ENCODE measurements at regions not wholly inside any gene's neighbourhood (a gene's known extent, or its start where the extent isn't known, plus 50 kb on each side); places are given as distances from the start of the nearest gene placed in this dataset.

DNA sequence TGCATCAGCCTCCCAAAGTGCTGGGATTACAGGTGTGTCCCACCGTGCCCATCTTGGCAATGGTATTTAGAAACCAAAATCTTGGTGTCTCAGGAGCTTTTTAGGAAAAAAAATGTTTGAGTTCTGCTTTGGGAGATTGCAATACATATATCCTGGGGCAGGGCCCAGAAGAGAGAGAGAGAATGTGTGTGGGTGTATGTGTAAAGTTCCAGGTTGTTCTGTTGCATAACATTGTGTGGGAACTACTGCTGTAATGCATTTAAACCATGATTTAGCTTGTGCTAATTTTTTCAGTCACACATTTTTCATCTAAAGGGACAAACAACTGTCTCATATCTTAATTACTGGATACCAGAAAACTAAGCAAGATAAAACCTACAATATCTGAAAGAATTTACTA is 70.8 kb upstream of the NABP1 start:
- H3K27ac Mint-ChIP-seq, result no peak overlapping the region
- intact Hi-C loops (cut with micrococcal nuclease), result no loop called here
- H3K36me3 Mint-ChIP-seq (ENCODE audit: low read depth), result no peaks in the 10 kb centered on the region
- no peak overlapping the region for H3K4me3 Mint-ChIP-seq
- no peaks in the 10 kb centered on the region for H3K9me3 Mint-ChIP-seq
- DNase-seq (ENCODE audit: low spot score), result no peak
- H3K4me1 Mint-ChIP-seq (ENCODE audit: low read depth), result peaks cover 6% of the 10 kb centered on the region
- H3K27me3 Mint-ChIP-seq (ENCODE audit: insufficient read depth), result peaks cover 3% of the 10 kb centered on the region

DNA sequence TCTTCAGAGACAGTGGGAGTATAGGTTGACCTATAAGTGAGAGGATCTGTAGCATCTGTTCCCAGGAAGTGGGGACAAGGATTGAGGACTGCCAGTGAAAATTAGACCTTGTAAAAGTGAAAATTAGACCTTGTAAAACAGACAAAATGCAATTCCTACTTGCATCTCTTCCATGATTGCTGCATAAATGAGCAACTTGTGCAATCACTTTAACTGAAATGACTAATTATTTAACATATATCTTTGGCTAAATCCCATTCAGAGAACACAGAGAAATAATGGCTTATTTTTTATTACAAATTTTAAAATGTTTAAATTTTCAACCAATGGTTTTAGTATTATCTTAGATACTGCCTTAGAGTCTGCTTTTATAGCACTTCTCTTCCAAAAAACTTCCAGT is 67.2 kb upstream of the NABP1 start:
- no peaks in the 10 kb centered on the region for H3K27me3 Mint-ChIP-seq (ENCODE audit: insufficient read depth)
- H3K36me3 Mint-ChIP-seq (ENCODE audit: low read depth), result peaks cover 2% of the 10 kb centered on the region
- intact Hi-C loops (cut with micrococcal nuclease), result no loop called here

DNA sequence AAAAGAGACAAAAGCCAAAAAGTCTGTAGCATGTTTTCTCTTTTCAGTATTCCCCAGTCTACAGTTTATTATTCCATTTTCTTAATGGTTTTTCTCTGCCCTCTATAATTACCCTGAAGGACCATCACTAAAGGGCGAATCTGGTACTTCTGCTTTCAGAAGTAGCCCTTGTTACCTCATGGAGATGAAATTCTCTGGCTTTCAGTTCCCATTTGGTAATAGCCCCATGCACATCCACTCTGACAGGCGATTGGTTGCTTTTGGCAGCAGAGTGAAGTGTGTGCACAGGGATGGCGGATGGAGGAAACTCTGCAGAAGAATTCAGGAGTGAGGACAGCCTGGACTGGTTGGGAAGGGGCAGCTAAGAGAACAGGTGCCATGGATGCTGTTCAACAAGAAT is 66.3 kb upstream of the NABP1 start:
- no peak overlapping the region for H3K27ac Mint-ChIP-seq
- no peak for DNase-seq (ENCODE audit: low spot score)
- no peaks in the 10 kb centered on the region for H3K27me3 Mint-ChIP-seq (ENCODE audit: insufficient read depth)
- H3K4me1 Mint-ChIP-seq (ENCODE audit: low read depth), result peaks cover 14% of the 10 kb centered on the region
- intact Hi-C loops (cut with micrococcal nuclease), result no loop called here
- no peaks in the 10 kb centered on the region for H3K9me3 Mint-ChIP-seq
- no peak overlapping the region for H3K4me3 Mint-ChIP-seq
- peaks cover 2% of the 10 kb centered on the region for H3K36me3 Mint-ChIP-seq (ENCODE audit: low read depth)

More for the DNA sequence above, 67.2 kb upstream of the NABP1 start:
- H3K4me1 Mint-ChIP-seq (ENCODE audit: low read depth), result peaks cover 12% of the 10 kb centered on the region
- DNase-seq (ENCODE audit: low spot score), result no peak
- H3K9me3 Mint-ChIP-seq, result no peaks in the 10 kb centered on the region
- H3K27ac Mint-ChIP-seq, result no peak overlapping the region
- H3K4me3 Mint-ChIP-seq, result no peak overlapping the region

DNA sequence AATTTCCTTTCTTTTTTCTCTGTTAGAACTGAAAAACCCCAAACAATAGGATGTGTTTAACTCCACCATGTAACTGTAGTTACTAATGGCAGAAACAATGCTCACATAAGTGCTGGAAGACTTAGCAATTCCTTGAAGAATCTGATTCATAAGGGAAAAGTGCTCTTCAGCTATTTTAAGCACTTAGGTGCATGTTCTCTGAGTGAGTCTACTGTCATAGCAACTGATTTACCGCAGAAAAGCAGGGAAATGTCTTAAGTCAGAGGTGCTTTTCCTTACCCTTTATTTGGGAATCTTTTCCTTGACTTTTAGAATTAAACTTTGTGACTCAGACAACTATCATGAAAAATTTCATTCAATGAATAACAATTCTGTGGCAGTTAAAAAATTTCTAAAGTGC is 65.4 kb upstream of the NABP1 start:
- Mint-ChIP-seq H3K9me3 (no peaks in the 10 kb centered on the region), H3K27ac (no peak overlapping the region), H3K36me3 (ENCODE audit: low read depth) (peaks cover 2% of the 10 kb centered on the region), H3K27me3 (ENCODE audit: insufficient read depth) (no peaks in the 10 kb centered on the region), H3K4me1 (ENCODE audit: low read depth) (peaks cover 14% of the 10 kb centered on the region), H3K4me3 (no peak overlapping the region)
- no peak for DNase-seq (ENCODE audit: low spot score)
- intact Hi-C loops (cut with micrococcal nuclease), result no loop called here

DNA sequence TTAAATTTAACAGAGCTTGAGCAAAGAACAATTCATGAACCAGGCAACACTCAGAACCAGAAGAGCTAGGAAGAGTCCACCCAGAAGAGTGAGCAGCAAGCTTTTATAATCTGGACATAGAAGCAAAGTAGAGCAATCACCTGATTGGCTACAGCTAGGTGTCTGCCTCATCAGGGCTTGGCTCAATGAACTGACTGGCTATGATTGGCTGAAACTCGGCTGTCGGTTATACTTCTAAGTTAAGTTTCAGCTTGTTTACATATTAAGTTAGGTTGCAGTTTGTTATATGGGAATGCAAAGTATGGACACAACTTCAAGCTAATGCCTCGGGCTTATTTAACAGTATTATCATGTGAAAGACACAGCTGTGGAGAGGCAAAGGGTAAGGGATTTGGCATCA is 63.2 kb upstream of the NABP1 start:
- no peak for DNase-seq (ENCODE audit: low spot score)
- Mint-ChIP-seq H3K9me3 (no peaks in the 10 kb centered on the region), H3K36me3 (ENCODE audit: low read depth) (peaks cover 4% of the 10 kb centered on the region), H3K4me1 (ENCODE audit: low read depth) (peaks cover 35% of the 10 kb centered on the region), H3K27ac (no peak overlapping the region), H3K27me3 (ENCODE audit: insufficient read depth) (no peaks in the 10 kb centered on the region), H3K4me3 (no peak overlapping the region)
- intact Hi-C loops (cut with micrococcal nuclease), result loop anchor here (5.0 kb wide), 2 partner anchors 38 to 422 kb away; no protein-coding TSS in a partner anchor

DNA sequence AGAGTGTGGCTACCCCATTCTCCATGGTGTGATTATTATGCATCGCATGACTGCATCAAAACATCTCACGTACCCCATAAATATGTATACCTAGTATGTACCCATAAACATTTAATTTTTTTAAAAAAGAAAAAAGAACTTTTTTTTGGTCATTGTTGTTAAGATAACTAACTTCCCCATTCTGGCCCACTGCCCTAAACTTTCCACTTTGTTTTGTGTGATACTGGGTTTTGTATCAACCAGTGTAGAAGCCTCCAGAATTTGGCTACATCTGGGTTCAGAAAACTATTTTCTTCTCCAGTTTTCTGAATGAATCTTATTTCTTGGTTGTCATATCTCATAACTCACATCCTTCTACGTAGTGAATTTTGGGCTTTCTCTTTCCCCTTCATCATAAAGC is 62.3 kb upstream of the NABP1 start:
- Mint-ChIP-seq H3K27ac (no peak overlapping the region), H3K4me1 (ENCODE audit: low read depth) (peaks cover 41% of the 10 kb centered on the region), H3K27me3 (ENCODE audit: insufficient read depth) (no peaks in the 10 kb centered on the region), H3K36me3 (ENCODE audit: low read depth) (peaks cover 7% of the 10 kb centered on the region), H3K9me3 (no peaks in the 10 kb centered on the region), H3K4me3 (no peak overlapping the region)
- intact Hi-C loops (cut with micrococcal nuclease), result loop anchor here (5.0 kb wide), 2 partner anchors 37 to 423 kb away; no protein-coding TSS in a partner anchor
- DNase-seq (ENCODE audit: low spot score), result no peak

DNA sequence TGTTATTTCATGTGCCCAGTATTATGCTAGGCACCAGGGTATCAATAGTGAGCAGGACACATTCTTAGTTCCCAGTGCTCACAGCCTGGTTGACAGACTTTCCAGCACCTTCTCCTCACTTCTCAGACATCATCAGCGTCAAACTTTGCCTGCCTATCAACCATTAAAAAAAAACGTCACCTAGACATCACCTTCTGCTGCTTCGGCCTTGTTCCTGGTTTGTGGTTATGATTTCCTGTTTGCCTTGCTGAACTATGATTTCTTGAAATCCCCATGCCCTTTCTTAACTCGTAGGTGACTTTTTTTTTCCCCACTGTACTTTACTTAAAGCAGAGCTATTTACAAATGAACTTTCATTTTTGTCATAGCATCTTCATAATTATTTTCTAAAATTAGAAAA is 60.4 kb upstream of the NABP1 start:
- intact Hi-C loops (cut with micrococcal nuclease), result loop anchor here (1.0 to 5.0 kb wide), 9 partner anchors 8 to 503 kb away; no protein-coding TSS in a partner anchor
- peak; percentile 64 for DNase-seq (ENCODE audit: low spot score)
- Mint-ChIP-seq H3K27me3 (ENCODE audit: insufficient read depth) (no peaks in the 10 kb centered on the region), H3K36me3 (ENCODE audit: low read depth) (peaks cover 11% of the 10 kb centered on the region), H3K9me3 (peaks cover 4% of the 10 kb centered on the region), H3K4me3 (peak overlapping the region; percentile 20), H3K27ac (peak overlapping the region; percentile 90), H3K4me1 (ENCODE audit: low read depth) (peaks cover 53% of the 10 kb centered on the region)

DNA sequence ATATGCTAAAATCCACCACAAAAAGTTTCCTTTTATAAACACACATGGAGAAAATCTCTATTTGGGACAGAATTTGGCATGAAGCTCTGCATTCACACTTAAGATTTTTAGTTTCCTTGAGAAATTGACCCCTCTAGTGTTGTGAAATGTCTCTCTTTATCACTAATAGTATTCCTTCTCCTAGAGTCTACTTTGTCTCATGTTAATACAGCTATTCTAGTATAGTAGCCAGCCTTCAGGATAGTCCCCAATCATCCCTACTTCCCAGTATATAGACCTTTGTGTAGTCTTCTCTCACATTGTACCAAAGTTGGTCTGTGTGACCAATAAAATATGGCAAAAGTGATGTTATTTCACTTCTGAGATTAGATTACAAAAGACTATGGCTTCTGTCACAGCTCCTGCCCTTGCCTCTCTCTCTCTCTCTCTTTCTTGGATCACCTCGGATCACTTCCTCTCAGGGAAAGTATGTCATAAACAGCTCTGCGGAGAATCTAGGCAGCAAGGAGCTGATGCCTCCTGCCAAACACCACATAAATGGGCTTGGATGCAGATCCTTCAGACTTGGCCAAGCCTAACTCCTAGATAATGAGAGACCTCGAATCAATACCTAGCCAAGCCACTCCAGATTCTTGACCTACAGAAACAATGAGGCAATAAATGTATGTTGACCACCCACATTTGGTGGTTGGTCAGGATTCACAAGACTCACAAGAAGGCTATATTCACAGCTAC is 59.7 kb upstream of the NABP1 start:
- peaks cover 11% of the 10 kb centered on the region for H3K36me3 Mint-ChIP-seq (ENCODE audit: low read depth)
- H3K9me3 Mint-ChIP-seq, result peaks cover 4% of the 10 kb centered on the region
- intact Hi-C loops (cut with micrococcal nuclease), result loop anchor here (5.0 kb wide), 2 partner anchors 34 to 426 kb away; no protein-coding TSS in a partner anchor
- H3K27ac Mint-ChIP-seq, result peak overlapping the region; percentile 90
- peaks cover 57% of the 10 kb centered on the region for H3K4me1 Mint-ChIP-seq (ENCODE audit: low read depth)
- peak overlapping the region; percentile 48 for H3K4me3 Mint-ChIP-seq
- no peak for DNase-seq (ENCODE audit: low spot score)
- no peaks in the 10 kb centered on the region for H3K27me3 Mint-ChIP-seq (ENCODE audit: insufficient read depth)

DNA sequence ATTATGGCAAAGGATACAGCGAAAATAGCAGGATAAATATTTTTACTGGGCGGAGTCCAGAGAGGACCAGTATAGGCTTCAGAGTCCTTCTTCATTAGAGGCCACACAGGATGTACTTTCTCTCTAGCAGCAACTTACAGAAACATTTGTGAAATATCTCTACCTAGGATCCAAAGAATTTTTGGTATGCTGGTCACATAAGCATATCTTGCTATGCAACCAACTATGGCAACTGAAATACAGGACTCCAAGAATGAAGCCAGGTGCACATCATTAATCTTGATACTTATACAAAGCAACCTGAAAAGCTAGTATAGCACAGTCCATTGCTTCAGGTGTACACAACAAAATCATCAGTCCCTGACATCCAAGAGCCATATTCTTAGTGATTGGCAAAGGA is 59.1 kb upstream of the NABP1 start:
- peak overlapping the region; percentile 90 for H3K27ac Mint-ChIP-seq
- no peak overlapping the region for H3K4me3 Mint-ChIP-seq
- H3K4me1 Mint-ChIP-seq (ENCODE audit: low read depth), result peaks cover 63% of the 10 kb centered on the region
- intact Hi-C loops (cut with micrococcal nuclease), result loop anchor here (5.0 kb wide), 2 partner anchors 34 to 426 kb away; no protein-coding TSS in a partner anchor
- peaks cover 11% of the 10 kb centered on the region for H3K36me3 Mint-ChIP-seq (ENCODE audit: low read depth)
- peaks cover 4% of the 10 kb centered on the region for H3K9me3 Mint-ChIP-seq
- H3K27me3 Mint-ChIP-seq (ENCODE audit: insufficient read depth), result no peaks in the 10 kb centered on the region
- no peak for DNase-seq (ENCODE audit: low spot score)

DNA sequence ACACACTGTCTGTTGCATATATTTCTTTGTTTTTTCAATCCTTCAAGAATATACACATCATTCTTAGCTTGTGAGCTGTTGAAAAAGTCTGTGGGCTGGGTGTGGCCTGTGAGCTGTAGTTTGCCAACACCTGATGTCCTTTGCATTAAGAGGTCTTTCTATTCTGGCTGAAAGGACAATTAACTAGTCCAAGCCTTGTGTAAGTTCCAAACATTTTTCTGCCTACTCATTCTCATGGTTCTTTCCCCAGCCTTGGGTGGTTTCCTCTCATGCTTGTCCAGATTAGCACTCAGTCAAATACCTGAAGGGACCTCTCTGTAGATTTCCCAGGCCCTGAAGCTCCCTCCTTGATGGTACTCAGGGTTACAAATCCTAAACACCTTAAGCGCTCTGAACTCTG is 57.8 kb upstream of the NABP1 start:
- H3K27ac Mint-ChIP-seq, result peak overlapping the region; percentile 51
- H3K4me3 Mint-ChIP-seq, result no peak overlapping the region
- H3K4me1 Mint-ChIP-seq (ENCODE audit: low read depth), result peaks cover 72% of the 10 kb centered on the region
- peaks cover 4% of the 10 kb centered on the region for H3K9me3 Mint-ChIP-seq
- intact Hi-C loops (cut with micrococcal nuclease), result no loop called here
- H3K36me3 Mint-ChIP-seq (ENCODE audit: low read depth), result peaks cover 16% of the 10 kb centered on the region
- H3K27me3 Mint-ChIP-seq (ENCODE audit: insufficient read depth), result no peaks in the 10 kb centered on the region
- DNase-seq (ENCODE audit: low spot score), result no peak

DNA sequence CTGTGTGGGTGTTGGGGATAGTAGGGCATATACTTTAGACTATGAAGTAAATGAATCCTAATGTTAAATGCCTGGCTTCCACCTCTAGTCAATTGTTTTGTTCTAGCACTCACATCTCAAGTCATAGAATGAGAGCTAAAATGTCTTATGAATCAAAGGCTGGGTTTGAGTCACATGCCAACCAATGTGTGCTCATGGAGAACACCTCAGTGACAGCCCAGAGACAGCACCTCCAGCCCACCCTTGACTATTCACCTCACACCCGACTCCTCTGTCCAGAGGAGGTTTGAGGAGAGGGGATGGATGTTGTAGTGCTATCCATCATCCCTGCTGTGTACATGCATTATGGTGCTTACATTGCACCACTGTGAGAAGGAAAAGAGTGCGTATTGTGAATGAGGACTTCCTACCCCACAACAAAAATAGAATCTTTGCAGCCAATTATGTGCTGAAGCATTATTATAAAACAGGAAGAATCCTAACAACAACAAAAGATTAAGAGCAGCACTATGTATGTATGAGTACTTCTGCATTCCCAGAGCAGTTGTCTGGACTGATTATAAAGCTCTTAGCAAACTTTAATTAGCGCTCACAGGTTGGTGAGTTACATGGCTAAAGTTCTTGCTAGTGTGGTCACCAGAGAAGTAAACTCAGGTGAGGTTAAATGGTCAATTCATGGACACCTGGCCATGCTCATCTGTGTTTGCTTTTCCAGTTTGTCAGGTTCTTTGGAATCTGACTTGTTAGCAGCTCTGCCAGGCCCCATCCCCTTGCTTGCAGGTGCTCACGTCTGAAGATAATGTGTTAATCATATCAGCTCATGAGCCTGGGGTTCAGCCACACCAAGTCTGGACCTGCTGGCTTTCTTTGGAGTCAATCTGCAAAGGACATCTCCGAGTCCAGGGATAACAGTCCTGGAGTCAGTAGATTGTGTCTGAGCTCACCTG is 55.3 kb upstream of the NABP1 start:
- intact Hi-C loops (cut with micrococcal nuclease), result loop anchor here (1.0 kb wide), 1 partner anchor 51 kb away; no protein-coding TSS in a partner anchor
- no peaks in the 10 kb centered on the region for H3K27me3 Mint-ChIP-seq (ENCODE audit: insufficient read depth)
- H3K4me3 Mint-ChIP-seq, result no peak overlapping the region
- peaks cover 71% of the 10 kb centered on the region for H3K4me1 Mint-ChIP-seq (ENCODE audit: low read depth)
- H3K36me3 Mint-ChIP-seq (ENCODE audit: low read depth), result peaks cover 15% of the 10 kb centered on the region
- DNase-seq (ENCODE audit: low spot score), result no peak
- H3K27ac Mint-ChIP-seq, result no peak overlapping the region
- peaks cover 7% of the 10 kb centered on the region for H3K9me3 Mint-ChIP-seq

DNA sequence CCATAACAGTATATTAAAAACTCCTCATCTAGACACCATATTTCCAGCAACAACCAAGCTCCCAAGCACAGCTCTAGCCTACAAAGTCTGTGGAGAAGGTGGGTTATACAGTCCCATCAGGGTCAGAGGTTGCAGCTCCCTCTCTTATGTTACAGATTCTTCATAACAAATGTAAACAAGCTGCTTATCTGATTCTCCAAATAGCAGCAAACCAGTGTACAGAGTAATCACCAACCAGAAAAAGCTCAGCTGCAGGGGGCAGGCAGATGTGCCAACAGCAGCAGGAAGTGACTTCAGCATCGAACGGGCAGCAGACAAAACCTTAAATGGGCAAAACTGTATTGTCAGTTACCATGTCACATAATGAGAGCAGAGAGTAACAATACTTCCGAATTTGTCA is 52.9 kb upstream of the NABP1 start:
- Mint-ChIP-seq H3K4me3 (peak overlapping the region; percentile 19), H3K27me3 (ENCODE audit: insufficient read depth) (no peaks in the 10 kb centered on the region), H3K36me3 (ENCODE audit: low read depth) (peaks cover 15% of the 10 kb centered on the region), H3K4me1 (ENCODE audit: low read depth) (peaks cover 64% of the 10 kb centered on the region), H3K27ac (peak overlapping the region; percentile 42), H3K9me3 (peaks cover 7% of the 10 kb centered on the region)
- peak; percentile 34 for DNase-seq (ENCODE audit: low spot score)
- intact Hi-C loops (cut with micrococcal nuclease), result loop anchor here (1.0 to 2.0 kb wide), 3 partner anchors 8 to 52 kb away; no protein-coding TSS in a partner anchor

DNA sequence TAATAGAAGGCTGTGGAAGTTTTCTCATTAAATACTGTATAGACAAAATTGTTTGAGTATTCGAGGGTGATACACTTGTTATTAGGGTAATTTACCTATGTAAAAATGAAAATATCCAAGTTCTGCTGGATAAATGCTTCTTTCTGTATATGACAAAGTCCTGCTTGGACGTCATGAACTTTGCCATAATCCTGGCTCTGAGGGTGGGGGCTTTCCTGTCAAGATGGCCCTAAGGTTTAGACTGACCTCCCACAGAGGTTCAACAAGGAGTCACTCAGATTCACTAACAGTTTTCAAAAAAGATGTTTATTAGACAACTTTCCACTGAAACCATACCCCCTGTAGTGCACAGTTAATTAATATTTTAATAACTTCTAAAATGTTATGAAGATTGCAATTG is 52.5 kb upstream of the NABP1 start:
- peaks cover 13% of the 10 kb centered on the region for H3K36me3 Mint-ChIP-seq (ENCODE audit: low read depth)
- intact Hi-C loops (cut with micrococcal nuclease), result loop anchor here (1.0 to 2.0 kb wide), 3 partner anchors 8 to 51 kb away; no protein-coding TSS in a partner anchor
- H3K4me3 Mint-ChIP-seq, result no peak overlapping the region
- peaks cover 62% of the 10 kb centered on the region for H3K4me1 Mint-ChIP-seq (ENCODE audit: low read depth)
- no peak overlapping the region for H3K27ac Mint-ChIP-seq
- H3K9me3 Mint-ChIP-seq, result peaks cover 7% of the 10 kb centered on the region
- no peak for DNase-seq (ENCODE audit: low spot score)
- H3K27me3 Mint-ChIP-seq (ENCODE audit: insufficient read depth), result no peaks in the 10 kb centered on the region

Measured in activated T-helper 1 cell treated with anti-CD3 and anti-CD28 coated beads, Interleukin-12 subunit alpha, Interleukin-12 subunit beta, Interleukin-2, Interleukin-4 antibody, amounts not matched to agents 30 ng/mL and 10 ng/mL and 1 ng/mL, durations not matched to agents 14 hours and 24 hours and 36 hours (primary cell).